Hepatocyte (in vitro differentiated cells): ENCODE measurements at regions not wholly inside any gene's neighbourhood (a gene's known extent, or its start where the extent isn't known, plus 50 kb on each side); places are given as distances from the start of the nearest gene placed in this dataset.

Experiments used
- DNase-seq: peaks from one replicate; pipeline ENCODE4 v3.0.0-alpha.2; 2016; ENCODE audit warnings: low spot score
- H2AFZ ChIP-seq: fragments of 200-600 bp; sonication (generic); 2 replicates; pipeline ENCODE4 v1.6.0; 2016; ENCODE audit warnings: antibody characterized with exemption, mild to moderate bottlenecking
- H3K27ac ChIP-seq: fragments of 200-600 bp; sonication (generic); 2 replicates; pipeline ENCODE4 v1.5.1; 2016; ENCODE audit warnings: mild to moderate bottlenecking
- H3K27me3 ChIP-seq: fragments of 200-600 bp; sonication (generic); 2 replicates; pipeline ENCODE4 v1.6.1; 2016
- H3K36me3 ChIP-seq: fragments of 200-600 bp; sonication (generic); replicated peaks from 2 replicates; pipeline ENCODE4 v1.5.1; 2016; ENCODE audit warnings: low read depth; ENCODE audit not compliant: insufficient read depth
- H3K4me1 ChIP-seq: fragments of 200-600 bp; sonication (generic); 2 replicates; pipeline ENCODE4 v1.5.1; 2016; ENCODE audit warnings: mild to moderate bottlenecking, moderate library complexity; ENCODE audit not compliant: insufficient read depth
- H3K4me2 ChIP-seq: fragments of 200-600 bp; sonication (generic); 2 replicates; pipeline ENCODE4 v1.6.0; 2016
- H3K4me3 ChIP-seq: fragments of 200-600 bp; sonication (generic); 2 replicates; pipeline ENCODE4 v1.5.1; 2016; ENCODE audit warnings: mild to moderate bottlenecking
- H3K79me2 ChIP-seq: fragments of 200-600 bp; sonication (generic); 2 replicates; pipeline ENCODE4 v1.6.0; 2017; ENCODE audit warnings: mild to moderate bottlenecking
- H3K9me2 ChIP-seq: fragments of 200-600 bp; sonication (generic); replicated peaks from 2 replicates; pipeline ENCODE4 v1.6.0; 2017; ENCODE audit warnings: mild to moderate bottlenecking; ENCODE audit not compliant: insufficient read depth
- H3K9me3 ChIP-seq: fragments of 200-600 bp; sonication (generic); 2 replicates; pipeline ENCODE4 v1.5.1; 2016; ENCODE audit warnings: low read depth, mild to moderate bottlenecking
- H4K20me1 ChIP-seq: fragments of 200-600 bp; sonication (generic); 2 replicates; pipeline ENCODE4 v1.6.0; 2016; ENCODE audit warnings: mild to moderate bottlenecking; ENCODE audit not compliant: insufficient read depth, poor library complexity, severe bottlenecking
- EZH2 ChIP-seq: fragments of 200-600 bp; sonication (generic); IDR thresholded peaks from 2 replicates; pipeline ENCODE4 v1.6.1; 2016; ENCODE audit warnings: antibody characterized with exemption, mild to moderate bottlenecking, borderline replicate concordance
- EZH2phosphoT487 ChIP-seq: fragments of 200-600 bp; sonication (generic); IDR thresholded peaks from one replicate; pipeline ENCODE4 v1.6.1; 2018; ENCODE audit warnings: antibody characterized with exemption, mild to moderate bottlenecking, low read depth, moderate library complexity; ENCODE audit not compliant: unreplicated experiment, severe bottlenecking
- WGBS: methylation state at CpG from one replicate; pipeline ENCODE4 v1.1.6; 2016; ENCODE audit warnings: low lambda C conversion rate; ENCODE audit errors: missing lambda C conversion rate; 5-methylcytosine and 5-hydroxymethylcytosine counted together
- TF ChIP-seq, protein P1 (sequence below): fragments of 200-600 bp; sonication (generic); IDR thresholded peaks from 2 replicates; pipeline ENCODE4 v1.5.1; 2016; ENCODE audit warnings: antibody characterized with exemption, mild to moderate bottlenecking; ENCODE audit not compliant: poor library complexity

- Histone ChIP-seq H3K27me3 (no peaks in the 10 kb centered on the region), H3K4me1 (no peaks in the 10 kb centered on the region), H3K79me2 (no peaks in the 10 kb centered on the region), H3K27ac (no peak overlapping the region), H3K9me2 (no peaks in the 10 kb centered on the region), H3K4me3 (no peak overlapping the region), H4K20me1 (no peaks in the 10 kb centered on the region), H3K9me3 (no peaks in the 10 kb centered on the region), H3K36me3 (no peaks in the 10 kb centered on the region), H2AFZ (no peak overlapping the region), H3K4me2 (no peak overlapping the region)
- WGBS: 35% methylated on average over 1 of the region's 1 CpG
- DNase-seq: no peak
- TF ChIP-seq EZH2 (no peak), EZH2phosphoT487 (no peak)
- TF ChIP-seq, protein P1, sequence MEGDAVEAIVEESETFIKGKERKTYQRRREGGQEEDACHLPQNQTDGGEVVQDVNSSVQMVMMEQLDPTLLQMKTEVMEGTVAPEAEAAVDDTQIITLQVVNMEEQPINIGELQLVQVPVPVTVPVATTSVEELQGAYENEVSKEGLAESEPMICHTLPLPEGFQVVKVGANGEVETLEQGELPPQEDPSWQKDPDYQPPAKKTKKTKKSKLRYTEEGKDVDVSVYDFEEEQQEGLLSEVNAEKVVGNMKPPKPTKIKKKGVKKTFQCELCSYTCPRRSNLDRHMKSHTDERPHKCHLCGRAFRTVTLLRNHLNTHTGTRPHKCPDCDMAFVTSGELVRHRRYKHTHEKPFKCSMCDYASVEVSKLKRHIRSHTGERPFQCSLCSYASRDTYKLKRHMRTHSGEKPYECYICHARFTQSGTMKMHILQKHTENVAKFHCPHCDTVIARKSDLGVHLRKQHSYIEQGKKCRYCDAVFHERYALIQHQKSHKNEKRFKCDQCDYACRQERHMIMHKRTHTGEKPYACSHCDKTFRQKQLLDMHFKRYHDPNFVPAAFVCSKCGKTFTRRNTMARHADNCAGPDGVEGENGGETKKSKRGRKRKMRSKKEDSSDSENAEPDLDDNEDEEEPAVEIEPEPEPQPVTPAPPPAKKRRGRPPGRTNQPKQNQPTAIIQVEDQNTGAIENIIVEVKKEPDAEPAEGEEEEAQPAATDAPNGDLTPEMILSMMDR: no peak
Observed at GRCh38 chr11:96696731-96697130, 306.9 kb downstream of the JRKL start.

DNA sequence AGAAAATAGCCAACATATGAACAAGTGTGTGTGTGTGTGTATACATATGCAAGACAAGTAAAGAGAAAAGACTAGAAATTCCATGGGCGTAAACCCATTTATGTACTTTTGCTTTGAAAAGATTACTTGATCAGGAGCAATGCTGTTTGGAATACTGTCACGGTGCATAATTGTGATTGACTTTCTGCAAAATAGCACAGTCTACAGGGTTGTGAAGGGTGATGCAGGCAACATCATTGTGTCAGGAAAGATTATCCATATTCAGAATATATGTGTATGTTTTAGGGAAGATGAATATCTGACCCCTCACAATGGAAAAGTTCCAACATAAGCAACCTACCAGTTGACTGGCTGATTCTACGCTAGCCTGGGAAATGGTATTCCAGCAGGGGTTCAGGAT lies 307.7 kb downstream of the JRKL start:
- no peaks in the 10 kb centered on the region for H3K36me3 ChIP-seq
- DNase-seq: no peak
- H3K27me3 ChIP-seq: no peaks in the 10 kb centered on the region
- no peaks in the 10 kb centered on the region for H3K79me2 ChIP-seq
- H4K20me1 ChIP-seq: no peaks in the 10 kb centered on the region
- H3K9me3 ChIP-seq: no peaks in the 10 kb centered on the region
- no peaks in the 10 kb centered on the region for H3K4me1 ChIP-seq
- TF ChIP-seq EZH2 (no peak), EZH2phosphoT487 (no peak)
- TF ChIP-seq, protein P1: no peak
- H3K9me2 ChIP-seq: no peaks in the 10 kb centered on the region
- H3K4me2 ChIP-seq: no peak overlapping the region
- no peak overlapping the region for H3K27ac ChIP-seq
- no peak overlapping the region for H3K4me3 ChIP-seq
- H2AFZ ChIP-seq: no peak overlapping the region
- 93% methylated on average over 3 of the region's 3 CpGs for WGBS

DNA sequence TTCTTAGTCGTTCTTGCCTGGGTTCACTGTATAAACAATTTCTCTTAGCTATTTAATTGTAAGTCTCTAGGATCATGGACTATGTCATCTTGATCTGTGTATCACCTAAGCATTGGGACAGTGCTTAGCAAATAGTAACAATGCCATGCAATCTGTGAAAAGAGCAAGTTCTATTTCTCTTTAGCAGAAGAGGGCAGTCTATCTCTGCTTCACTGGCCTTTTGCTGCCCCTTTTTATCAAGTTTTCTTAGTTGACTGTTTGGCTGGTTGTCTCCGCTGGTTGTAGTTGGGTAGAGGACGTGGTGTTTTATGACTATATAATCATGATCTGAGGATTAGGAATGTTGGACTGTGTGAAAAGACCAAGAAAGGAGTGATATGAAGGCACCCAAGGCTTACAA lies 315.0 kb downstream of the JRKL start:
- H3K4me2 ChIP-seq: no peak overlapping the region
- no peaks in the 10 kb centered on the region for H4K20me1 ChIP-seq
- TF ChIP-seq, protein P1: peak; percentile 42
- TF ChIP-seq EZH2: no peak
- no peaks in the 10 kb centered on the region for H3K4me1 ChIP-seq
- no peaks in the 10 kb centered on the region for H3K36me3 ChIP-seq
- no peaks in the 10 kb centered on the region for H3K27me3 ChIP-seq
- H3K27ac ChIP-seq: no peak overlapping the region
- no peaks in the 10 kb centered on the region for H3K9me2 ChIP-seq
- peak; percentile 38 for DNase-seq
- H3K4me3 ChIP-seq: no peak overlapping the region
- no peaks in the 10 kb centered on the region for H3K79me2 ChIP-seq
- WGBS: 18% methylated on average over 3 of the region's 3 CpGs
- H3K9me3 ChIP-seq: no peaks in the 10 kb centered on the region
- no peak overlapping the region for H2AFZ ChIP-seq

- Histone ChIP-seq H3K4me2 (no peak overlapping the region), H3K9me3 (no peaks in the 10 kb centered on the region), H3K79me2 (no peaks in the 10 kb centered on the region), H3K36me3 (no peaks in the 10 kb centered on the region), H3K27ac (no peak overlapping the region), H3K9me2 (no peaks in the 10 kb centered on the region), H2AFZ (no peak overlapping the region), H3K4me3 (no peak overlapping the region), H3K27me3 (no peaks in the 10 kb centered on the region), H4K20me1 (no peaks in the 10 kb centered on the region), H3K4me1 (no peaks in the 10 kb centered on the region)
- no peak for DNase-seq
- TF ChIP-seq EZH2 (no peak), EZH2phosphoT487 (no peak)
- TF ChIP-seq, protein P1: no peak
- WGBS: 73% methylated on average over 3 of the region's 3 CpGs
Observed at GRCh38 chr11:96706761-96707160, 316.9 kb downstream of the JRKL start.
